Bronchial epithelial cell (primary cell): ENCODE measurements at regions not wholly inside any gene's neighbourhood (a gene's known extent, or its start where the extent isn't known, plus 50 kb on each side); places are given as distances from the start of the nearest gene placed in this dataset.

Source experiments
- DNase-seq: peaks from one replicate; pipeline ENCODE4 v3.0.0-alpha.2; 2010; ENCODE audit warnings: low read depth
- FAIRE-seq: peaks from 2 replicates; lab custom pipeline; 2011; peaks lifted over from hg19 to GRCh38; lab: Jason Lieb, UNC
- H3K27me3 ChIP-seq: 2 replicates; pipeline ENCODE4 v1.5.1; 2011; ENCODE audit warnings: low read length; ENCODE audit not compliant: control insufficient read depth, insufficient read depth
- H3K36me3 ChIP-seq: 2 replicates; pipeline ENCODE4 v1.5.1; 2011; ENCODE audit warnings: low read length; ENCODE audit not compliant: control insufficient read depth, insufficient read depth
- H3K4me3 ChIP-seq: 2 replicates; pipeline ENCODE4 v1.5.1; 2011; ENCODE audit warnings: mild to moderate bottlenecking, low read depth, low read length, control low read depth
- TF ChIP-seq, protein P1 (sequence below): IDR thresholded peaks from 2 replicates; pipeline ENCODE4 v1.5.1; 2011; ENCODE audit warnings: mild to moderate bottlenecking, moderate library complexity, low read length, control low read depth, inconsistent platforms; ENCODE audit not compliant: insufficient read depth, severe bottlenecking

DNA sequence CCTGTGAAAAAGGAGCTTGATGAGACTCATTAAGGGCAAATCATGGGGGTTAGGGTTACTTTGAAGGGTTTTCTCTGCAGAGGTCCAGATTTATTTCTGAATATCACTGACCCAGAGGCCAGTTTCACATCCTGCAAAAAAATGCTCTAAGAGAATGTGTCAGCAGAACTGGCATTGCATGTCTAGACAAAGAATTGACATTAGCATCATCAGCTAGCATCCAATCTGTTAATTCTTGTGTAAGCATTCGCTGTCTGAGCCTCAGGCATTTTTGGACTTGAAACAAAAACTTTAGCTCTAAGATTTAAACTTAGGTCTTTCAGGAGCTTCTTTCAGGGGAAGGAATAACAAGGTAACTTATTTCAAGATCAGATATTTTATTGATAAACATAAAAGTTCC lies 187.9 kb upstream of the ELL2 start:
- DNase-seq (peak; percentile 97), FAIRE-seq (no peak)
- no peaks in the 10 kb centered on the region for H3K36me3 ChIP-seq
- H3K4me3 ChIP-seq: no peak overlapping the region
- no peaks in the 10 kb centered on the region for H3K27me3 ChIP-seq
- TF ChIP-seq, protein P1, sequence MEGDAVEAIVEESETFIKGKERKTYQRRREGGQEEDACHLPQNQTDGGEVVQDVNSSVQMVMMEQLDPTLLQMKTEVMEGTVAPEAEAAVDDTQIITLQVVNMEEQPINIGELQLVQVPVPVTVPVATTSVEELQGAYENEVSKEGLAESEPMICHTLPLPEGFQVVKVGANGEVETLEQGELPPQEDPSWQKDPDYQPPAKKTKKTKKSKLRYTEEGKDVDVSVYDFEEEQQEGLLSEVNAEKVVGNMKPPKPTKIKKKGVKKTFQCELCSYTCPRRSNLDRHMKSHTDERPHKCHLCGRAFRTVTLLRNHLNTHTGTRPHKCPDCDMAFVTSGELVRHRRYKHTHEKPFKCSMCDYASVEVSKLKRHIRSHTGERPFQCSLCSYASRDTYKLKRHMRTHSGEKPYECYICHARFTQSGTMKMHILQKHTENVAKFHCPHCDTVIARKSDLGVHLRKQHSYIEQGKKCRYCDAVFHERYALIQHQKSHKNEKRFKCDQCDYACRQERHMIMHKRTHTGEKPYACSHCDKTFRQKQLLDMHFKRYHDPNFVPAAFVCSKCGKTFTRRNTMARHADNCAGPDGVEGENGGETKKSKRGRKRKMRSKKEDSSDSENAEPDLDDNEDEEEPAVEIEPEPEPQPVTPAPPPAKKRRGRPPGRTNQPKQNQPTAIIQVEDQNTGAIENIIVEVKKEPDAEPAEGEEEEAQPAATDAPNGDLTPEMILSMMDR: no peak

DNA sequence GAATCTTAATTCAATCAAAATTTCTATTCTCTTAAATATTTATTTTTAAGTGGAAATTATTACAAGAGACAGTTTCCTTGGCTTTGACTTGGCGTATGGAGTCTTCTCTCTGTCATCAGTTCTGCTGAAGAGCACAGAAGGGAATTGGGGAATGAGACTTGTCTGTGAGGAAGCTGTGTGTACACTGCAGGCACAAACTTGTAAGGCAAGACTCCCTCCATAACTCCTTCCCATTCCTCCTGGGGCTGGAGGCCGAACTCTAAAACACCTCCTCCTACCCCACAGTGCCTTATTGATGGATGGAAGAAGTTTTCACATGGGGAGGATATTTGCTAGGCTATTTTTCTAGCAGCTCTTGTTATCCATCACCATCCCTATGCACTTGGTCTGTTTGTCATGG lies 187.4 kb upstream of the ELL2 start:
- FAIRE-seq: no peak
- no peaks in the 10 kb centered on the region for H3K36me3 ChIP-seq
- H3K27me3 ChIP-seq: no peaks in the 10 kb centered on the region
- peak; percentile 87 for DNase-seq
- TF ChIP-seq, protein P1: no peak
- H3K4me3 ChIP-seq: no peak overlapping the region

DNA sequence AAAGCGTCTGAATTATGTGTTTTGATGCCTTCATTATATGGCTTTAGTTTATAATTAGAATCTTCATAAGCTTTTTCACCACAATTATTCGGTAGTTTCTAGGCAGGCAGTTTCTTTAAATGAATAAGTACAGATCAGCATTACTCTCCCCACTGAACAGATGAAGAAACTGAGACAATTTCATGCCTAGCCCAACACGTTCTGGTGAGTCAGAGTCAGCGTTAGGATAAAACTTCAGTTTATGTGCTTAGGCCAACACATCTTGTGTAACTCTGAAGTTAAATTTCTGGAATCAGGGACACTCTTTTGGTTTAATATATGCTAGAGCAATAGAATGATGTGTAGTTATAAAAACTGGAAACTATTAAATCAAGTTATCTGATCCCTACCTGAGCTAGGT lies 186.7 kb upstream of the ELL2 start:
- Histone ChIP-seq H3K27me3 (no peaks in the 10 kb centered on the region), H3K36me3 (no peaks in the 10 kb centered on the region), H3K4me3 (no peak overlapping the region)
- TF ChIP-seq, protein P1: no peak
- FAIRE-seq (no peak), DNase-seq (peak; percentile 67)

DNA sequence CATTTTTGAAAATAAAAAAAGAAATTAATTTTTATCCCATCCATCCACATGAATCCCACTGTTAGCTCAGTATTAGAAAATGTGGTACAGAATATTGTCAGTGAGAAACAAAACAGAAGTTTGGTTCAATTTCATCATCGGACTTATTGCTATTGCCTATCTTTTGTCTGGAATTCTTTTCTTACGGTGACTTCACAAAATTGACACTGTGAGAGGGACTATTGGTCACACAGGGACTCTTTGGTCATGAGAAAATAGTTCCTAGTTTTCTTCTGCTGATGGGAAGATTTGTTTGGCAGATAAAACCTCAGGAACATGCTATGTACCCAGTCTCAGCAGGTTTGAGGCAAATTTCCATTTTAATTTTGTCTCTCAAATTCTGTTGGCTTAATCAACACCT lies 186.2 kb upstream of the ELL2 start:
- DNase-seq (no peak), FAIRE-seq (no peak)
- no peaks in the 10 kb centered on the region for H3K27me3 ChIP-seq
- TF ChIP-seq, protein P1: no peak
- no peaks in the 10 kb centered on the region for H3K36me3 ChIP-seq
- H3K4me3 ChIP-seq: no peak overlapping the region

DNA sequence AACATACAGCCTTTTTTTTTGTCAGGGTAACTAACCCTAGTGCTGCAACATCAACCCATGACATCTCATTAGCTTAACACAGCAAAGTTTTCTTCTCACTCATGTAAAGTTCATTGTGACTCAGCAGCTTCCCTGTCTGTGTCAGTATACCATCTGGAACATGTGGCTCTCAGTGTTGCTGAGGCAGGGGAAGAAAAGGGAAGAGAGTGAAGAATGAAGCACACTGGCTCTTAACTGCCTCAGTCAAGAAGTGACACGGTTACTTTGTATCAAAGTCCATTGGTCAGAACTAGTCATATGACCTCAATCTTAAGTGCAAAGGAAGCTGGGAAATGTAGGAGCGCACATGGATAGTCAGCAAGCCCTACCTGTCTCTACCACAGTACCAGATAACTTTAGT lies 185.0 kb upstream of the ELL2 start:
- TF ChIP-seq, protein P1: no peak
- DNase-seq (peak; percentile 91), FAIRE-seq (peak; percentile 92)
- no peaks in the 10 kb centered on the region for H3K36me3 ChIP-seq
- H3K27me3 ChIP-seq: no peaks in the 10 kb centered on the region
- H3K4me3 ChIP-seq: no peak overlapping the region

DNA sequence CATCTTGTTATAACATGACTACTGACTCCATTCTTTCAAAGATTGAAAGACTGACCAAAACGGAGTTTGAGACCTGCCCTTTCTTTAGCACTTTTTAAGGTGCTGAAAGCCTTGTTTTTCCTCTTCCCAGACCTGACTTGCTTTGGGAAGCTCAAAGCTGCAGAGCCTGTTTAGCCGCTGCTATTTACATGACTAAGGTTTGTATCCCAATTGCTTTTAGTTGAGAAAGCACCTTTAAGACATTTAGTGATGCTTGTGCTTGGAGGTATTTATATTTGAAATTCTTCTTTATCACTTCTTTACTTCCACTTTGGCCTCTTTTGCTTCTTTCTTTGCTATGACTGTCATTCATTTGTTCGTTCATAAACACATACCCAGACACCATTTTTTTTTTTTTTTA lies 182.6 kb upstream of the ELL2 start:
- no peak for FAIRE-seq
- H3K27me3 ChIP-seq: no peaks in the 10 kb centered on the region
- TF ChIP-seq, protein P1: no peak

More for the DNA sequence above, 182.6 kb upstream of the ELL2 start:
- no peak overlapping the region for H3K4me3 ChIP-seq
- no peaks in the 10 kb centered on the region for H3K36me3 ChIP-seq
- DNase-seq: peak; percentile 86
